Adrenal gland (tissue), 9 donors: ENCODE measurements at regions not wholly inside any gene's neighbourhood (a gene's known extent, or its start where the extent isn't known, plus 50 kb on each side); places are given as distances from the start of the nearest gene placed in this dataset.

Experiments used
- DNase-seq, 7 donors: peaks; one replicate each; pipeline ENCODE4 v3.0.0-alpha.2; 2019 to 2020
- H3K27ac ChIP-seq, 5 donors: fragments of 200-600 bp; sonication (generic) in 4 of 5; 1 replicate in 3 of 5; 2 replicates in 2 of 5; pipeline versions ENCODE4 v1.5.1 to v1.8.0; 2016 to 2020; ENCODE audit warnings: mild to moderate bottlenecking in 1 of 5
- H3K27me3 ChIP-seq: fragments of 200-600 bp; 2 replicates; pipeline ENCODE4 v1.8.0; 2021
- H3K36me3 ChIP-seq, 2 donors: fragments of 200-600 bp; replicated peaks in 1 of 2; 1 replicate in 1 of 2; 2 replicates in 1 of 2; pipeline versions ENCODE4 v1.5.1 to v1.8.0; 2018 to 2022
- H3K4me1 ChIP-seq, 2 donors: fragments of 200-600 bp; replicated peaks in 1 of 2; 1 replicate in 1 of 2; 2 replicates in 1 of 2; pipeline versions ENCODE4 v1.5.1 to v1.8.0; 2018 to 2021
- H3K4me3 ChIP-seq, 4 donors: fragments of 200-600 bp; sonication (generic) in 3 of 4; one replicate each; pipeline ENCODE4 v1.5.1; 2016 to 2018
- H3K9me3 ChIP-seq, 3 donors: fragments of 200-600 bp; sonication (generic) in 1 of 3; replicated peaks in 1 of 3; 1 replicate in 2 of 3; 2 replicates in 1 of 3; pipeline versions ENCODE4 v1.5.1 to v1.8.0; 2016 to 2021
- CTCF ChIP-seq, 6 experiments: fragments of 450-650 bp in 4 of 6; fragments of 200-600 bp in 2 of 6; sonication (generic) in 1 of 6; IDR thresholded peaks; 1 replicate in 5 of 6; 2 replicates in 1 of 6; pipeline versions ENCODE4 v1.5.1 to v1.8.0; 2016 to 2021; ENCODE audit warnings: antibody characterized with exemption in 6 of 6, mild to moderate bottlenecking in 2 of 6, moderate library complexity in 1 of 6
- POLR2A ChIP-seq, 2 donors: fragments of 450-650 bp; IDR thresholded peaks; one replicate each; pipeline ENCODE4 v1.6.1; 2017; ENCODE audit warnings: antibody characterized with exemption in 2 of 2, mild to moderate bottlenecking in 2 of 2, moderate library complexity in 1 of 2
- WGBS, 4 donors: extraction: QIAGEN DNeasy Blood & Tissue Kit in 2 of 4; methylation state at CpG; one replicate each; pipeline versions ENCODE4 v1.1.5 to v1.1.7; 2013 to 2017; 5-methylcytosine and 5-hydroxymethylcytosine counted together
- intact Hi-C, 2 donors: fragments of 100-400 bp; cut with DNase I; formaldehyde crosslinking; loops; one replicate each; pipeline versions ENCODE4 v1.14.1 to v1.15.0; 2022 to 2023
- donor health status: healthy with polysubstance abuse.
- donor health status: Bipolar disorder and iron deficiency.
- donor health status: DM: yes; HTN: yes; CAD: no.
- donor health status: DM: no; HTN: no; CAD: no.
- donor health status: DM: no; HTN: no; CAD: no.

GRCh38 chr20:12591949-12592470 lies 416.8 kb upstream of the SPTLC3 start:
- no peak for DNase-seq
- TF ChIP-seq CTCF (IDR thresholded peaks at IDR 0.05) (no peak), POLR2A (IDR thresholded peaks at IDR 0.05) (no peak)
- no peaks in the 10 kb centered on the region for H3K36me3 ChIP-seq
- H3K4me1 ChIP-seq, result no peaks in the 10 kb centered on the region
- 21 to 54% (median 35%) methylated on average over 1 of the region's 1 CpG for WGBS, 4 donors
- H3K4me3 ChIP-seq, result no peak overlapping the region
- intact Hi-C loops, result no loop called here
- H3K27ac ChIP-seq, result no peak overlapping the region
- no peaks in the 10 kb centered on the region for H3K27me3 ChIP-seq
- H3K9me3 ChIP-seq, result no peaks in the 10 kb centered on the region

- intact Hi-C loops, result no loop called here
- Histone ChIP-seq H3K27ac (no peak overlapping the region), H3K4me1 (no peaks in the 10 kb centered on the region), H3K36me3 (no peaks in the 10 kb centered on the region), H3K27me3 (no peaks in the 10 kb centered on the region), H3K4me3 (no peak overlapping the region), H3K9me3 (no peaks in the 10 kb centered on the region)
- WGBS, 4 donors, result 74 to 87% (median 78%) methylated on average over 4 of the region's 4 CpGs
- DNase-seq, result no peak
- TF ChIP-seq CTCF (IDR thresholded peaks at IDR 0.05) (no peak), POLR2A (IDR thresholded peaks at IDR 0.05) (no peak)
Observed at GRCh38 chr20:12592756-12593155, 416.0 kb upstream of the SPTLC3 start.

GRCh38 chr20:12593342-12593873 lies 415.4 kb upstream of the SPTLC3 start:
- intact Hi-C loops, result no loop called here
- WGBS, 4 donors, result 67 to 75% (median 71%) methylated on average over 5 of the region's 5 CpGs
- Histone ChIP-seq H3K36me3 (no peaks in the 10 kb centered on the region), H3K27me3 (no peaks in the 10 kb centered on the region), H3K4me3 (no peak overlapping the region), H3K4me1 (no peaks in the 10 kb centered on the region), H3K9me3 (no peaks in the 10 kb centered on the region), H3K27ac (no peak overlapping the region)
- TF ChIP-seq CTCF (IDR thresholded peaks at IDR 0.05) (no peak), POLR2A (IDR thresholded peaks at IDR 0.05) (no peak)
- DNase-seq, result no peak

- no peak for DNase-seq
- no peaks in the 10 kb centered on the region for H3K4me1 ChIP-seq
- H3K9me3 ChIP-seq, result no peaks in the 10 kb centered on the region
- WGBS, 4 donors, result 6 to 22% (median 9%) methylated on average over 2 of the region's 2 CpGs
- H3K27ac ChIP-seq, result no peak overlapping the region
- H3K4me3 ChIP-seq, result no peak overlapping the region
- intact Hi-C loops, result no loop called here
- no peaks in the 10 kb centered on the region for H3K27me3 ChIP-seq
- TF ChIP-seq CTCF (IDR thresholded peaks at IDR 0.05) (no peak), POLR2A (IDR thresholded peaks at IDR 0.05) (no peak)
- H3K36me3 ChIP-seq, result no peaks in the 10 kb centered on the region
Observed at GRCh38 chr20:12594410-12595088, 414.2 kb upstream of the SPTLC3 start.
